IPS DF 4.7 (cell line): ENCODE measurements at regions not wholly inside any gene's neighbourhood (a gene's known extent, or its start where the extent isn't known, plus 50 kb on each side); places are given as distances from the start of the nearest gene placed in this dataset.

Experiments used
- DNase-seq: peaks from one replicate; pipeline ENCODE4 v3.0.0-alpha.2; 2013; ENCODE audit warnings: low spot score; ENCODE audit errors: extremely low read depth

DNA sequence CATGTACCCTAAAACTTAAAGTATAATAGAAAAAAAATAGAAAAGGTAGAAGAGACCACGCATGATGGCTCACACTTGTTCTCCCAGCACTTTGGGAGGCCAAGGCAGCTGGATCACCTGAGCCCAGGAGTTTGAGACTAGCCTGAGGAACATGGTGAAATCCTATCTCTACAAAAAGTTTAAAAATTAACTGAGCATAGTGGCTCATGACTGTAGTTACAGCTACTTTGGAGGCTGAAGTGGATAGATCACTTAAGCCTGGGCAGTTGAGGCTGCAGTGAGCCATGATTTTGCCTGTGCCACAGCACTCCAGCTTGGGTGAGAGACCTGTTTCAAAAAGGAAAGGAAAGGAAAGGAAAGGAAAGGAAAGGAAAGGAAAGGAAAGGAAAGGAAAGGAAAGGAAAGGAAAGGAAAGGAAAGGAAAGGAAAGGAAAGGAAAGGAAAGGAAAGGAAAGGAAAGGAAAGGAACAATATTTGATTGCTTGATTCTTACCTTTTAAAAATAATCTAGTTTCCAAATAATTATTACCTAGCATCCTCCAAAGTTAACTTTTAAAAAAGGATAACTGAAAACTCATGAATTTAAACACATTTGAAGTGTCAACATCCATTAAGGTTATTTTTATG is 99.9 kb upstream of the PAX6 start:
- DNase-seq, result no peak

DNA sequence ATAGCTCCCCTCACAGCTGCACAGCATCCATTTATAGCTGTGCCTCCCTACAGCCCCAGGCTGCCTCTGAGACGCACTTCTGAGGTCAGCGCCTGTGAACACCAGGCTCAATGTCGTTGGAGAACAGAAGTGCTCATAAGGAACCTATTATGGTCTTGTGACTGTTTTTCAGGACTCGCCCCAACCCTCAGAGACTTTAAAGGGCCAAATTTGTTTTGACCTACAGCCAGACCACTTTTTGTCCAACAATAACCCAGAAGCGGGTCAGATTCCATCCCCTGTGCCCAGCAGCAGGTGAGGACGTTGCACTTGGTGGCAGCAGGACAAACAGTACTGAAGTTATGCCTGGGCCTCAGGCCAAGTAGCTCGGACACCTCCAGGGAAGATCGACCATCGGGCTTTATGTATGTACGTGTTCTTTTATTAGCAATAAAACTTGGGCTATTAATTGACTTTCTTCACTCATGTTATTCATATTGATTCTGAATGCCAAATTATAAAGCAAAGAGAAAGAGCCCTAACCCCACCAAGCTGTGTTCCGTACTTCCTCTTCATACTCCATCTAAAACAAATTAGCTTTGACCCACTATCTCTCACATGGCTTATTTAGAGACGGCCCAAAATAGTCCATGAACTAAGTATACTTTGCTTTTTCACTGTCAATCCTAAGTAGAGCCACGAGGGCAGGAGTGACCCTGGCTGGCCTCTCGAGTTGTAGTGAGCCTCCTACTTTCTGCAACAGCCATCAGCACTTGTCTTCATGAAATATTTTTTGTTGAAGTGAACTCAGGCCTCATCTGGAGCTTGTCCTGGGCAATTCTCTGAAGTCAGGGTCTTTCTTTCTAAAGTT is 92.3 kb upstream of the PAX6 start:
- DNase-seq, result no peak

DNA sequence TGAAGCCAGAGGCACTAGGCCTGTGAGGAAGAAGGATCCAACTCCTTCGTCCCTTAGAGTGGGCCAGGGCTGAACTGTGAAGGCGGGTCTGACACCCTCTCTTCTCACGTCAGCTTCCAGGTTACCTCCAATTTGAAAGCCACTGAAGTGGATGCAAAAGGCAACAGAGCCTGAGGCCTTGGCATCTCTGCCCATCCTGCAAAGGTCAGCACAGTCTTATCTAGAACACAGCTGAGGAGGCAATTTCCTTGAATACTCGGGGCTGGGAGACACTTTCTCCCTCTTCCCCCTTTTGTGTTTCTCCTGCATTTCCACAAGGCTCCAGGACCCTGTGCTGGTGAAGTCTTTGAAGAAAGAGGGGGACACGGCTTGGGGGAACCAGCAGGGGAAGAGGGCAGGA is 91.6 kb upstream of the PAX6 start:
- DNase-seq, result no peak

DNA sequence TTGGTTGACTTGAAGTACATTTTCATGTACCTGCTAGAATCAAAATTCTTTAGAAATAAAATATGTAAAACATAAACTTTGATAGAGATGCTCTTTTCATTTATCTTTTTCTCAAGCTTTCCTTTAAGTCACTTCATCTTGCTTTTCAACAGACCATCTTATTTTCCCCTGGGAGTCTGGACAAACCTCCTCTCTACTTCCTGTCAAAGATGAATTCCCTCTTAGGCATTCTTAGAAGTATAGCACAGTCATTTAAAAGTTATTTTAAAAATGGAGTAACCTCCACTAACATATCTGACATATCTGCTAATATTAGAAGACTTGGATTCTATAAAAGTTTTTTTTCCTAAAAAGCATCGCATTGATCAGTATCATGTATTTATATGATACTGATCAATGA is 84.8 kb upstream of the PAX6 start:
- DNase-seq, result no peak

DNA sequence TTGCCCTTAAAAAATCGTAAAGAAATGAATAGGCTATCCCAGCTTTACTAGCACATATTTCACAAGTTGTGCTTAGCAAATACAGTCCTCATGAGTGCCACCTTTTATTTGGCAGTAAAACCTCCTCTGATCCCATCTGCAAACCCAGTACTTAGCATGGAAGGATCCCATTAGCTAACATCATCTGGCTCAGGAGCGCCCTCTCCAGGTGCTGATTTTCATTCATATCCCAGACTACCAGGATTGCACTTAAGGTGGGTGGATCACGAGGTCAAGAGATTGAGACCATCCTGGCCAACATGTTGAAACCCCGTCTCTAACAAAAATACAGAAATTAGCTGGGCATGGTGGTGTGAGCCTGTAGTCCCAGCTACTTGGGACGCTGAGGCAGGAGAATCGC is 76.1 kb upstream of the PAX6 start:
- DNase-seq, result no peak

DNA sequence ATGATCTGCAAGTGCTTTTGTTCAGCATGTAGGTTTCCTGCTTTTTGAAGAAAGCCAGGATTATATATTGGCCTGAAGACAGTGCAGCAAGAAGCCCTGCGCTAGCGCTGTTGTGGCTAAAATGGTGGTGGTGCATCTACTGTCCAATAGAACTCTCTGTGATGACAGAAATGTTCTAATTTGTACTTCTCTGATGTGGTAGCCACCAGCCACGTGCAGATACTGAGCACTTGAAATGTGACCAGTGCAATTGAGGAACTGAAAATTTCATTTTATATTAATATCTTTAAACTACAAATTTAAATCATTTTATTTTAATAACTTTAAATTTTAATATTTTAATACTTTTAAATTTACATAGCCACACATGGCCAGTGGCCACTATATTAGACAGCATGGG is 73.0 kb upstream of the PAX6 start:
- DNase-seq, result no peak

DNA sequence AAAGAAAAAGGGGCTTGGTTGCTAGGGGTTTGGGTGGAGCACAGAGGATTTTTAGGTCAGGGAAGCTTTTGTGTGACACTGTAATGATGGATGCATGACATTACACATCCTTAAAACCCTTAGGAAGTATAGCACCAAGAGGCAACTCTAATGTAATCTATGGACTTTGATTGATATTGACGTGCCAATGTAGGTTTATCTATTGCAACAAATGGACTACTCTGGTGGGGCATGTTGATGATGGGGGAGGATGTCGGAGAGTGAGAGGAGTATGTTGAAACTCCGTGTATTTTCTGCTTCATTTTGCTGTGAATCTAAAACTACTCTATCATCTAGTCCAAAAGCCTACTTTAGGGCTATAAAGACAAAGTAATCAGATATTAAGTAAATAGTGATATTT is 72.3 kb upstream of the PAX6 start:
- no peak for DNase-seq

DNA sequence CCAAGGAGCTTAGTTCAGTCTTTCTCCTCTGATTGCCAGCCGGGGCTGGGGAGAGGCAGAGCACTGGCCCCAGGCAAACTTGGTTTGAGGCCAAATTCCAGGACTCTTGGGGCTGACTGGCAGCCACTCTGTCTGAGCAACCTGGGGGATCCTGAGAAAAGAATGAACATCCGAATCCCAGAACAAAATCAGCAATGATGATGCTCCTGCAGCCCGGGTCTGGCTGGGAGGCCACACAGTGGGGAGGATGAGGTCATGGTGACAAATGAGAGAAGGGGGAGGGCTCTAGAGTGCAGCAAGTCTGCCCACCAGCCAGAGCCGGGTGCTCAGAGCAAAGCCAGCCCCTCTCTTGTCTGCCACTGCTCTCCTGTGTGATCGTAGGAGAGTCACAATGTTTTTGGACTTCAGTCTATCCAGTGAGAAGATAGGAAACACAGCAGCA is 71.8 kb upstream of the PAX6 start:
- DNase-seq, result no peak

DNA sequence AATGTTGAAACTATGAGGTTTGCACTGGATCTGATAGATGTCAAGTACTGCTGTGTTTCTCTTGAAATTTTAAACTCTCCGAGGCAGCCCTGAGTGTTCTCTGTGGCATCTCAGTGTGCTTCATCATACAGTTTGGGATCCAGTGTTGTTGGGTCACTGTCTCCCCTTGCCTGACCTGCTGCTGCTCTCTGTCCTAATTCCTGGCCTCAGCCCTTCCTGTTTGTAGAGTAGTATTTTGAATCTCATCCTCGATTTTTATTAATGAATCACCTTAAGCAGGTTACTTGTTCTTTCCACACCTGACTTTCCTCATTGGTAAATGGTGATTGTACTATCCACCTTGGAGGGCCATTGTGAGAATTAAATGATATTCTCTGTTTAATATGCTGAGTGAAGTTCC is 70.7 kb upstream of the PAX6 start:
- no peak for DNase-seq

DNA sequence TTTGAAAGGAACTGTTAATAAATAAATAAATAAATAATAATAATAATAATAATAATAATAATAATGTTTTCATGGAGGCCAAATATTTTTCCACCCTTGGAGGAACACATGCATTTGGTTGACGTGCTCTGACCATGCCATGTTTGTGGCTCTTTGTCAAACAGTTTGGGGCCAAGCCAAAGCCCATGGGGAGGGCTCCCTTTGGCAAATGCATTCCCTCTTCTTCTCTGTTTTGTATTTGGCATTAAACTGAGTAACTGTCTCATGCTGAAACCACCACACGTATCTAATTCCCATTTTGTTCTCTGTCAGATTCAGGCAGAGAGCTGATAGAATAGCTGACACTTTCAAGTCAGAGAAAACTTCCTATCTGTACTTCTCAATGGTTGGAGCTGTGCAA is 68.6 kb upstream of the PAX6 start:
- no peak for DNase-seq

DNA sequence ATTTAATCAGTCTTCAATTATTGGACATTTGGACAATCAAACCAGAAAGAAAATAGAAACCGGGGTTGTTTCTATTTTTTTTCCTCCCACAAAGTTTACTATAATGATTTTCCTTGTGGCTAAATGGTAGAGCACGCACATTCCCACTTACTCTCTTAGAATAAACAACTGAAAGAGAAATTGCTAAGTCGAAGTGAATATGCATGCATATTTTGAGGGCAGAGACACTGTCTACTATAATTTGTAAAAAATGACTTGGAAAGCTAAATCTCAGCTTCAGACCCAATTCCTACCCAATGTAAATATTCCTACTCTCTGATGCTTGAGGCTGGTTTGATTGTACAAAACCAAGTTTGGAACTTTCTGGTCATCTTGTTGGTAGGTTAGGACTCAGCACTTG is 66.7 kb upstream of the PAX6 start:
- DNase-seq, result no peak

DNA sequence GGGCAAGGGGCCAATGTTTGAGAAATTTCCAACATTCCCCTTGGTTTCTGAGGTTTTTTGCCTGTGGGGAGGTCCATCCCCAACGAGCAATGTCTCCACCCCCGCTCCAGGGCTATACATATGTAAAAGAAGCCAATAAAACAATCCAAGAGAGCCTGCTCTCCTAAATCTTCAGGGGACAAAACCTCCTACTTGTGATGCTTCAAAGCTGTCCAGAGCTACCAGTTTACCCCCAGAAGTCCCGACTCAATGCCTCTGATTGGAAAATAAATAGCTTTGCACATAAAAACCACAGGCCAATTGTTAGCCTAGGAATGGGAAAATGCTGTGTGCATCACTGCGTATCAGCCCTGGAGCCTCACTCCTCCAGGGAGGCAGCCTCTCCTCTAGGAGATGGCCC is 66.0 kb upstream of the PAX6 start:
- DNase-seq, result no peak

DNA sequence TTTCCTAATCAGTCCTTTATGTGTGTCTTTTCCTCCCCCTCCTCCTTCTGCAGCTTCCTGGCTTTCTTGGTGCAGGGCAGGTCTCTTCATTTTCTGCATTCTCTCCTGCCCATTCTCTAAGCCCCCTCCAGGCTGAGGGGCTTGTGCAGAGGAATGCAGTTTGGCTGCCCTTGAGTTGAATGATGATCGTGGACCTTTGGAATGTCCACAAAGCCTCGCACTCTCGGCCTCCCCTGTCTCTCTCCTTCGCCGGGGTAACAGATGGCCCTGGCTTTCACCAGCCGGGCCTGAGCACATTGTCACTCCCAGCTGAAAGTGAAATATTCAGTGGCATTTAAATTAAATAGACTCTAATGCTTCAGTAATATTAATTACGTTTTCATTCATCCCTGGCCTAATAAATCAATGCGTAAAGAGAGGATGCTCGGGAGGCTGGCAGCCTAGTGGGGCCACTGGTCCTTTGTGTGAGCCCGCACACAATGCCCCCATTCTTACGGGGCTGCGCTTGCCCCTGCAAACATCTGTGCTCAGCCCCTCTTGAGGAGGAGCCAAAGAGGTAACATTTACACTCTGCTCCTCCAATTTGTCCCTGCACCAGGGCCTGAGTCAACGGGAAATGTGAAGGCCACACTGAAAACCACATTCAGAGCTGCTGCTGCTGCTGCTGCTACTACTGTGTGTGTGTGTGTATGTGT is 64.9 kb upstream of the PAX6 start:
- DNase-seq, result no peak

DNA sequence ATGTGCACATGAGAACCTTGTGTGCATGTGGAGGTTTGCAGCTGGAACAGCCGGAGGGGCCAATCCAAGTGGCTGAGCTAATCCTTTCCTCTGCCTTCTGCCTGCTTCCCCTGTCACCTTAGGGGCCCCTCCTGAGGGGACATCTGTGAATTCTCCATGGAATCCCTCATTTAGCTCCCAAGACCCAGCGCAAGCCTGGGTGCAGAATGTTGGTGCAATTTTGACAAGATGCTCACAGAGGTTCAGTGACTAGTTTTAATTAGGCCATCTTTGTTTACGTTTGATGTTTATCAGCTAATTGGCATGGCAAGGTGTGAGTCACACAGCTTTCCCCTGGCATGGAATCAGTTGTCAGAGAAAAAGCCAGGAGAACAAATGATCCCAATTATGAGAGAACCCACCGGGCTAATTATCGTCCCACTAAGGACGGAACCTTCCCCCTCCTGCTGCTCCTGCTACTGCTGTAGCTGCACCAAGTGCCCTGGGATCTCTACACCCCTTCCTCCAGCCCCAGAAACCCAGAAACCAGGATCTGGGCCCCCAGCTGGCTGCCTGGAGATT is 63.6 kb upstream of the PAX6 start:
- no peak for DNase-seq

DNA sequence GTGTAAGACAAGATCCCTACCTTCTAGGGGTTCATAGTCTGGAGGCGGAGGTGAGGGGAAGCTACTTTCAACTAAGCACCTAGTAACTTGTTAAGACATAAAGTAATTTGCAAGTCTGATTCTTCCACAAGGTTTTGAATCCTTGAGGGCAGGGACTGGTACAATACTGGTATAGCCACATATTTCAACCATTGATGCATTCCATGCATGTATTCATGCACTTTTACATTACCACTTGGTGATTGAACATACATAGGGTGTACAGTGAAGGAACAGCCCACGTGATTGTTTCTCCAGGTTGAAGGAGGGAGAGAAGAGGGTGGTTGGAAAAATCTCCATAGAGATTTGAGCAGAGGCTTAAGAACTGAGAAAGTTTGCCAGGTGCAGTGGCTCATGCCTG is 62.0 kb upstream of the PAX6 start:
- DNase-seq, result no peak

DNA sequence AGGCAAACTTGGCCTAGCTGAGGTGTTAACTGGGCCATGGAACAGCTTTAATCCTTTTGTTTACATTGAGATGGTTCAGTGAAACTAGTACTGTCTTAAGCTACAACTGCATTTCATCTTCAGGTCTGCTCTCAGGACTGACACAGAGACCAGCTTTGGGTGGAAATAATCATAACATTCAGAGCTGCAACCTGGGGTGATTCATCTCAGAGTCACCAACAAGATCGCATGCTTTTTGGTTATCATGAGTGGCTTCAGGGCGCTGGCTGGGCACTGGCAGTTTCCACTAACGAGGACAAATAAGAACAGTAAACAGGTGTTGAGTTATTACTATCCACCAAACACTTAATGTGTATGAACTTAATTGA is 60.9 kb upstream of the PAX6 start:
- DNase-seq, result no peak

DNA sequence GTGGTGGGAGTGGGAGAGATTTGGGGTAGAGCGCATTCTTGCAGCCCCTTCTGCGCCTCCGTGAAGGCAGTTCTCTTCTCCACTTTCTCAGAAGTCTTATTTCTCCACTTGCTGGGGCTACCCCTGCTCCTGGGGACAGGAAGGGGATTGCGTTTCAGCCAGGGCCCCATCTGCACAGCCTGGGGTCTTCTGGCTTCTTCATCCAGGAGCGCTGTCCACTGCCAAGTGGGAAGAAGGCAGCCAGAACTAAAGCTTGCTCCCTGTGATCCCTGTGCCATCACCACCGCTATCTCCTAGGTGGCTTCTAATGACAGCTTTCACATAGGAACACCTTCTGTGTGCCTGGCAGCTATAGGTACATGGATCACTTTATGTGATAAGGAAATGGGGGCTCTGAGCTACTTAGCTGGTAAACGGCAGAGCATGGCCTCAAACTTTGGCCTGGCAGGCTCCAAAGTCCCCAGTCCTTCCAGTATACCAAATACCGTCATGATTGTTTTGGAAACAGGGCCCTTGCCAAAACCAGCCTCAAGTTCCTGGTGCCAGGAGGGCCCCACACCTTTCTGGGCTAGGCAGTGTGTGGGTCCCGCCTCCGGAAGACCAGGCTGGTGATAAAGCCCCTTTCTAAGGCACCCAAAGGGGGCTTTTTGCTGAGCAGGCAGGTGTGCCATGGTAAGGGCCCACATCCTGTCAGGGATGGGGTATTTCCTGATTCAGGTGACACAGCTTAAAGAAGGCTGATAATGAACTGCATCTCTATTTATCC is 60.4 kb upstream of the PAX6 start:
- no peak for DNase-seq

DNA sequence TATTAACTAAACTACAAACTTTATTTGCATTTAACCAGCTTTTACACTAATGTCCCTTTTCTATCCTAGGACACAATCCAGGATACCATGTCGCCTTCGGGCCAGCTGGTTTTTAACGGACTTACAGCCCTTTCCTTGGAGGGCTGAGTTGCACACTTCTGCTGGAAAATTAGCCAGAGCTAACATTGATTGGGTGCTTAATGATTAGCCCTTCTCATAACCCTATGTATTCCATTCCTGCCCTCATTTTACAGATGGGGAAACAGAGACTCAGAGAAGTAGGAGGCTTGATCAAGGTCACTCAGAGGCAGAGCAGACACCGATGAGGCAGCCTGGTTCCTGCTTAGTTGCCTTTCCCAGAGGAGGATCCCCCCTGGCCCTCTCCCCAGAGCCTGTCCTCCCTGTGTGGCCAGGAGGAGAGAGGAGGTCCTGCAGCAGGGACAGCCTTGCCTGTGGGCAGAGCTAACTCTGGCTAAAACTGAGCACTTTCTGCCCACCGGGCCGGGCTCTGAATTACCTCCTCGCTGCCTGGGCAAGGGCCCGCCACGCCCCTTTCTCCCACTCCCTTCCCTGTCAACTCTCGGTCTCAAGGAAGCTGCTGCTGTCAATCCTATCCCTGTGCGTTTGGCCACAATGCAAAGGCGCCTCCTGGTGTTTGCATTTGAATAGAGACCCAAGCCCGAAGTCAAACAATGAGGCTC is 59.6 kb upstream of the PAX6 start:
- DNase-seq, result peak; percentile 74

DNA sequence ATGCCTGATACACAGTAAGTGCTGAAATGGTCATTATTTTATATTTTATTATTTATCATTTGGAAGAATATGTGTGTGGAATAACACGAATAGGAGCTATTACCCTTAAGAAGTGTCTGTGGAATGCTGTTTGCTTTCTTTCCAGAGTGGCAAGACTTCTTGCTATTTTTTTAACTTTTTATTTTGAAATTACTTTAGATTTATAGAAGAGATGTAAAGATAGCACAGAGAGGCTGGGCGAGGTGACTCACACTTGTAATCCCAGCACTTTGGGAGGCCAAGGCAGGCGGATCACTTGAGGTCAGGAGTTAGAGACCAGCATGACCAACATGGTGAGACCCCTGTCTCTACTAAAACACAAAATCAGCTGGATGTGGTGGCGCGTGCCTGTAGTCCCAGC is 58.9 kb upstream of the PAX6 start:
- DNase-seq, result no peak

DNA sequence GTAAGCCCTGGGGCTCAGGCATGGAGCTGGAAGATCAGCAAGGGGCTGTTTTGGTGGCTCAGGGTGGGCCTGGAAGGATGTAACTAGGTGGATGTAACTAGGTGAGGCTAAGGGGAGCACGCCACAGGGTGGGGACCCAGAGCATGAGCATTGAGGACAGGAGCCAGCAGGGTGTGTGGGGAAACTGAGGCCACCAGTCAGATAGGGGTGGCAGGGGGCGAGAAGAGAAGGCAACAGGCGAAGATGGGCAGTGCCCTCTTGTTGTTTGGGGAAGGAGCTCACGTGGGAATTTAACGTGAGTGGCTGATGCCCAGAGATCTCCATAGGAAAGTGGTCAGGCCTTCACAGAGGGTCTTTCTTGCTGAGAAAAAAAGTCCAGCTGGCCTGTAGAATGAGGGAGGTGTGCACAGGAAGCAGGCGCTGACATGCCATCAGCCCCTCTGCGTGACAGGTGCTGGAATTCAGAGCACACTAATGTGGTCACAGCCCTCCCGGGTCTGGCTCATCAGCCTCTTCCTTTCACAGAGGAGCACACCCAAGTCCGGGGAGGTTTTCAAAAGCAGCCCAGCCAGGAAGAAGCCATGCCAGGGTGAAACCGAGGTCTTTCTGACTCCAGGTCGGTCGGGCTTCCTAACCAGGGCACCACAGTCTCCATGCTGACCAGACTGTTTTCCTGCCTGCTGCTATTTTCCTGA is 54.6 kb upstream of the PAX6 start:
- DNase-seq, result no peak
